HEK293T (cell line): ENCODE measurements at regions not wholly inside any gene's neighbourhood (a gene's known extent, or its start where the extent isn't known, plus 50 kb on each side); places are given as distances from the start of the nearest gene placed in this dataset.

Source experiments
- BHLHE40 ChIP-seq: fragments of 450-650 bp; IDR thresholded peaks from 2 replicates; pipeline ENCODE4 v1.6.1; 2016; ENCODE audit warnings: mild to moderate bottlenecking, moderate library complexity, borderline replicate concordance
- CTBP1 ChIP-seq: fragments of 450-650 bp; IDR thresholded peaks from 2 replicates; pipeline ENCODE4 v1.6.1; 2016; ENCODE audit warnings: borderline replicate concordance
- ELF4 ChIP-seq: fragments of 450-650 bp; IDR thresholded peaks from 2 replicates; pipeline ENCODE4 v1.6.1; 2017; ENCODE audit warnings: antibody characterized with exemption
- FOXA1 ChIP-seq: fragments of 450-650 bp; IDR thresholded peaks from 2 replicates; pipeline ENCODE4 v1.6.1; 2016; ENCODE audit warnings: mild to moderate bottlenecking
- FOXM1 ChIP-seq: fragments of 450-650 bp; IDR thresholded peaks from 2 replicates; pipeline ENCODE4 v1.6.1; 2017; ENCODE audit warnings: mild to moderate bottlenecking, borderline replicate concordance
- L3MBTL2 ChIP-seq: fragments of 450-650 bp; conservative IDR thresholded peaks from 2 replicates; pipeline ENCODE4 v1.6.1; 2016; ENCODE audit warnings: mild to moderate bottlenecking
- LEF1 ChIP-seq: fragments of 450-650 bp; IDR thresholded peaks from 2 replicates; pipeline ENCODE4 v1.6.1; 2017; ENCODE audit warnings: mild to moderate bottlenecking, borderline replicate concordance
- PKNOX1 ChIP-seq: fragments of 450-650 bp; IDR thresholded peaks from 2 replicates; pipeline ENCODE4 v1.6.1; 2016
- SP1 ChIP-seq: fragments of 450-650 bp; IDR thresholded peaks from 2 replicates; pipeline ENCODE4 v1.6.1; 2017
- ZNF384 ChIP-seq: fragments of 450-650 bp; IDR thresholded peaks from 2 replicates; pipeline ENCODE4 v1.6.1; 2016

GRCh38 chr22:27671413-27671935, 130.1 kb downstream of the MN1 start:
- TF ChIP-seq FOXA1 (no peak), ELF4 (no peak), SP1 (no peak), LEF1 (no peak), BHLHE40 (no peak), CTBP1 (no peak), FOXM1 (no peak), ZNF384 (no peak), L3MBTL2 (no peak), PKNOX1 (no peak)
